ENCODE measurements at regions not wholly inside any gene's neighbourhood (a gene's known extent, or its start where the extent isn't known, plus 50 kb on each side); places are given as distances from the start of the nearest gene placed in this dataset.

DNA sequence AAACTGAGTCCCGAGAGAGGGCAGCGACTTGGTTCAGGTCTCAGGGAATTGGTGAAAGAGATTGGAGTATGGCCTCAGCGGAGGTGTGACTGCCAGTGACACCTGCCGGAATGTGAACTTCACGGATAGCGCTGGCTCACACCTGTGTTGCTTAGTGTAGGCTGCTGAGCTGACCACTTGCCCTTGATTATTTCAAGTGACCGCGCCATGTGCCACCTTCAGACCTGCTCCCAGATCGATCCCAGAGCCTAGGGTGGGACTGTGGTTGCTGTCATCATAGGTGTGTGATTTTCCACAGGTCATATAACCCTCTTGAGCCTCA lies 134.8 kb downstream of the GLI2 start (continued):
- TF ChIP-seq JUNB (IDR thresholded peaks at IDR 0.05): no peak
- no peak for TF ChIP-seq BMI1 (IDR thresholded peaks at IDR 0.05; ENCODE audit: borderline replicate concordance)
- no peak for TF ChIP-seq RUNX3 (IDR thresholded peaks at IDR 0.05; ENCODE audit: low read length)

GRCh38 chr2:120871016-120871635 lies 135.5 kb downstream of the GLI2 start:
- FAIRE-seq (no peak), DNase-seq (ENCODE audit: low read depth, low spot score) (no peak), ATAC-seq (no peak)
- Histone ChIP-seq H3K9me3 (replicated peaks; ENCODE audit: control insufficient read depth, insufficient read depth, low read length) (no peaks in the 10 kb centered on the region), H3K4me3 (no peak overlapping the region), H2AFZ (ENCODE audit: control insufficient read depth, low read depth, low read length) (no peak overlapping the region), H3K27ac (ENCODE audit: control insufficient read depth, insufficient read depth) (no peak overlapping the region), H3K4me2 (ENCODE audit: control insufficient read depth, insufficient read depth) (no peak overlapping the region), H3K9ac (ENCODE audit: control insufficient read depth, insufficient read depth, low read length) (no peak overlapping the region), H4K20me1 (ENCODE audit: control insufficient read depth, insufficient read depth) (no peaks in the 10 kb centered on the region), H3K4me1 (ENCODE audit: control insufficient read depth, insufficient read depth, low read length) (no peaks in the 10 kb centered on the region), H3K79me2 (ENCODE audit: control insufficient read depth, insufficient read depth, low read length) (no peaks in the 10 kb centered on the region), H3K36me3 (ENCODE audit: control insufficient read depth in 2 of 2, insufficient read depth in 2 of 2, low read length in 1 of 2) (no peaks in the 10 kb centered on the region), H3K27me3 (replicated peaks in 1 of 2; ENCODE audit: control insufficient read depth in 2 of 2, insufficient read depth in 2 of 2, low read length in 1 of 2) (peaks cover 5 to 11% of the 10 kb centered on the region in 2 experiments; a peak in 3 of 4 replicates)
- POLR2A ChIA-PET: no interaction called here
- SMC1A ChIA-PET (ENCODE audit: uncharacterized antibody, unreplicated experiment): no interaction called here
- BruUV-seq (replicated peaks): no TSS peak
- in situ Hi-C loops (cut with MboI): no loop called here
- 5% methylated on average over 10 of the region's 10 CpGs for WGBS (ENCODE audit: insufficient coverage, insufficient replicate concordance, low lambda C conversion rate, missing lambda C conversion rate)
- intact Hi-C loops (cut with micrococcal nuclease; ENCODE audit: unreplicated experiment): no loop called here
- RAD21 ChIA-PET (ENCODE audit: unreplicated experiment): no interaction called here
- CTCF ChIA-PET: no interaction called here
- TF ChIP-seq ZBED1 (IDR thresholded peaks at IDR 0.05; ENCODE audit: borderline replicate concordance) (no peak), USF2 (IDR thresholded peaks at IDR 0.05; ENCODE audit: borderline replicate concordance, low read depth, low read length) (no peak), CEBPB (IDR thresholded peaks at IDR 0.05; ENCODE audit: borderline replicate concordance in 1 of 2, low read depth in 2 of 2, low read length in 2 of 2) (no peak), SUZ12 (IDR thresholded peaks at IDR 0.05; ENCODE audit: unreplicated experiment) (no peak), SRF (IDR thresholded peaks at IDR 0.05; ENCODE audit: low read depth in 2 of 2, low read length in 2 of 2) (no peak), KAT2A (conservative IDR thresholded peaks at IDR 0.05; ENCODE audit: control insufficient read depth, low read depth, low read length) (no peak), ZNF207 (IDR thresholded peaks at IDR 0.05; ENCODE audit: borderline replicate concordance) (no peak)
- TF ChIP-seq, protein P1, sequence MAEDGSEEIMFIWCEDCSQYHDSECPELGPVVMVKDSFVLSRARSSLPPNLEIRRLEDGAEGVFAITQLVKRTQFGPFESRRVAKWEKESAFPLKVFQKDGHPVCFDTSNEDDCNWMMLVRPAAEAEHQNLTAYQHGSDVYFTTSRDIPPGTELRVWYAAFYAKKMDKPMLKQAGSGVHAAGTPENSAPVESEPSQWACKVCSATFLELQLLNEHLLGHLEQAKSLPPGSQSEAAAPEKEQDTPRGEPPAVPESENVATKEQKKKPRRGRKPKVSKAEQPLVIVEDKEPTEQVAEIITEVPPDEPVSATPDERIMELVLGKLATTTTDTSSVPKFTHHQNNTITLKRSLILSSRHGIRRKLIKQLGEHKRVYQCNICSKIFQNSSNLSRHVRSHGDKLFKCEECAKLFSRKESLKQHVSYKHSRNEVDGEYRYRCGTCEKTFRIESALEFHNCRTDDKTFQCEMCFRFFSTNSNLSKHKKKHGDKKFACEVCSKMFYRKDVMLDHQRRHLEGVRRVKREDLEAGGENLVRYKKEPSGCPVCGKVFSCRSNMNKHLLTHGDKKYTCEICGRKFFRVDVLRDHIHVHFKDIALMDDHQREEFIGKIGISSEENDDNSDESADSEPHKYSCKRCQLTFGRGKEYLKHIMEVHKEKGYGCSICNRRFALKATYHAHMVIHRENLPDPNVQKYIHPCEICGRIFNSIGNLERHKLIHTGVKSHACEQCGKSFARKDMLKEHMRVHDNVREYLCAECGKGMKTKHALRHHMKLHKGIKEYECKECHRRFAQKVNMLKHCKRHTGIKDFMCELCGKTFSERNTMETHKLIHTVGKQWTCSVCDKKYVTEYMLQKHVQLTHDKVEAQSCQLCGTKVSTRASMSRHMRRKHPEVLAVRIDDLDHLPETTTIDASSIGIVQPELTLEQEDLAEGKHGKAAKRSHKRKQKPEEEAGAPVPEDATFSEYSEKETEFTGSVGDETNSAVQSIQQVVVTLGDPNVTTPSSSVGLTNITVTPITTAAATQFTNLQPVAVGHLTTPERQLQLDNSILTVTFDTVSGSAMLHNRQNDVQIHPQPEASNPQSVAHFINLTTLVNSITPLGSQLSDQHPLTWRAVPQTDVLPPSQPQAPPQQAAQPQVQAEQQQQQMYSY (CRISPR knock-in tag; IDR thresholded peaks at IDR 0.05): no peak
